Activated naive CD4-positive, alpha-beta T cell treated with Interleukin-2 at 50 U/mL for 16 hours (primary cell): ENCODE measurements at regions not wholly inside any gene's neighbourhood (a gene's known extent, or its start where the extent isn't known, plus 50 kb on each side); places are given as distances from the start of the nearest gene placed in this dataset.

Experiments used
- DNase-seq: peaks from one replicate; pipeline ENCODE4 v3.0.0-alpha.2; 2020

- DNase-seq = no peak
Observed at GRCh38 chr11:112765337-112765736, 195.9 kb upstream of the NCAM1 start.

- no peak for DNase-seq
Observed at GRCh38 chr11:112769170-112769569, 192.1 kb upstream of the NCAM1 start.

- DNase-seq = no peak
Observed at GRCh38 chr11:112769584-112769983, 191.6 kb upstream of the NCAM1 start.

GRCh38 chr11:112770033-112770432 is 191.2 kb upstream of the NCAM1 start:
- DNase-seq = no peak

- DNase-seq = no peak
Observed at GRCh38 chr11:112770487-112770886, 190.7 kb upstream of the NCAM1 start.

- no peak for DNase-seq
Observed at GRCh38 chr11:112771851-112772250, 189.4 kb upstream of the NCAM1 start.

- no peak for DNase-seq
Observed at GRCh38 chr11:112773264-112773663, 188.0 kb upstream of the NCAM1 start.

- DNase-seq = no peak
Observed at GRCh38 chr11:112776834-112777233, 184.4 kb upstream of the NCAM1 start.

- no peak for DNase-seq
Observed at GRCh38 chr11:112777283-112777751, 183.9 kb upstream of the NCAM1 start.

GRCh38 chr11:112778091-112778876 is 182.9 kb upstream of the NCAM1 start:
- DNase-seq = no peak

- no peak for DNase-seq
Observed at GRCh38 chr11:112778877-112779266, 182.3 kb upstream of the NCAM1 start.

GRCh38 chr11:112780351-112781087 is 180.7 kb upstream of the NCAM1 start:
- no peak for DNase-seq

GRCh38 chr11:112783945-112784322 is 177.3 kb upstream of the NCAM1 start:
- no peak for DNase-seq

- no peak for DNase-seq
Observed at GRCh38 chr11:112784323-112785073, 176.7 kb upstream of the NCAM1 start.

GRCh38 chr11:112785149-112785548 is 176.1 kb upstream of the NCAM1 start:
- no peak for DNase-seq

- DNase-seq = no peak
Observed at GRCh38 chr11:112785719-112786118, 175.5 kb upstream of the NCAM1 start.

- no peak for DNase-seq
Observed at GRCh38 chr11:112786196-112786595, 175.0 kb upstream of the NCAM1 start.

GRCh38 chr11:112786886-112787530 is 174.2 kb upstream of the NCAM1 start:
- DNase-seq = no peak

GRCh38 chr11:112789481-112789880 is 171.7 kb upstream of the NCAM1 start:
- no peak for DNase-seq

GRCh38 chr11:112790286-112790685 is 170.9 kb upstream of the NCAM1 start:
- DNase-seq = no peak

- DNase-seq = no peak
Observed at GRCh38 chr11:112792070-112792469, 169.2 kb upstream of the NCAM1 start.

- DNase-seq = no peak
Observed at GRCh38 chr11:112793416-112793815, 167.8 kb upstream of the NCAM1 start.

GRCh38 chr11:112794331-112794846 is 166.8 kb upstream of the NCAM1 start:
- no peak for DNase-seq
